ENCODE measurements at regions not wholly inside any gene's neighbourhood (a gene's known extent, or its start where the extent isn't known, plus 50 kb on each side); places are given as distances from the start of the nearest gene placed in this dataset.

DNA sequence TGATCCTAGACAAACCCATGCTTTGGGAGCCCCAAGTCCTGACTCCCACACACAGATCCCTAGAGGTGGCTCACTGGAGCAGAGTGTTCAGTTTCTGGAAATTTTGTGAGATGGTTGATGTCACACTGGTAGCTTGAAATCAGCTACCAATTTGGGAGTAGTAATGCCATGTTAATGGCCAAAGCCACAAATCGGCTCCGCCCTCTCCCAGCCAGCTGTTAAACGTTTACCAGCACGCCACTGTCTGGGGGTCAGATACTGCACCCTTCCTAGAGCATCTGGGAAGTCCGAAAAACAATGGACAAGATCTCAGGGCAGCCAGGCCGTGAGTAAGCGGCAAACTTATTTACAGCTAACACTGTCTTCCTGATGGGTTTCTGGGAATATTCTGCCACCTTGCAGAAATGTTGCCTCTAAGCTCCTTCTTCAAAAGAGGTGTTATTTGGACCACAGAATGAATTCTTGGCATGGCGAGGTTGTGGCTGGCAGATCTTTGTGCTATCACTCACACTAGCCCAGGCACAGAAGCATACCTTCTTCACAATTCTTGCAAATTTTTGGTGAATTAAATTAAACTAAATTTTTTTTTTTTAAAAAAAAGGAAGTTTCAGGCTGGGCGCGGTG lies 60.2 kb upstream of the FZD7 start:
- CTCF ChIA-PET, result no interaction called here
- Mint-ChIP-seq H3K27ac (no peak overlapping the region), H3K9me3 (no peaks in the 10 kb centered on the region), H3K27me3 (peaks cover 9% of the 10 kb centered on the region), H3K36me3 (ENCODE audit: low read depth) (no peaks in the 10 kb centered on the region), H3K4me3 (no peak overlapping the region), H3K4me1 (ENCODE audit: low read depth) (no peaks in the 10 kb centered on the region)
- intact Hi-C loops (cut with micrococcal nuclease), result no loop called here
- no peak for TF ChIP-seq CTCF (IDR thresholded peaks at IDR 0.05)
- POLR2A ChIA-PET, result interaction anchor here (0.6 to 1.5 kb wide), 2 partner anchors 13 to 507 kb away, joined by 3 read pairs; no protein-coding TSS in a partner anchor
- ATAC-seq, result no peak
- DNase-seq, result no peak

DNA sequence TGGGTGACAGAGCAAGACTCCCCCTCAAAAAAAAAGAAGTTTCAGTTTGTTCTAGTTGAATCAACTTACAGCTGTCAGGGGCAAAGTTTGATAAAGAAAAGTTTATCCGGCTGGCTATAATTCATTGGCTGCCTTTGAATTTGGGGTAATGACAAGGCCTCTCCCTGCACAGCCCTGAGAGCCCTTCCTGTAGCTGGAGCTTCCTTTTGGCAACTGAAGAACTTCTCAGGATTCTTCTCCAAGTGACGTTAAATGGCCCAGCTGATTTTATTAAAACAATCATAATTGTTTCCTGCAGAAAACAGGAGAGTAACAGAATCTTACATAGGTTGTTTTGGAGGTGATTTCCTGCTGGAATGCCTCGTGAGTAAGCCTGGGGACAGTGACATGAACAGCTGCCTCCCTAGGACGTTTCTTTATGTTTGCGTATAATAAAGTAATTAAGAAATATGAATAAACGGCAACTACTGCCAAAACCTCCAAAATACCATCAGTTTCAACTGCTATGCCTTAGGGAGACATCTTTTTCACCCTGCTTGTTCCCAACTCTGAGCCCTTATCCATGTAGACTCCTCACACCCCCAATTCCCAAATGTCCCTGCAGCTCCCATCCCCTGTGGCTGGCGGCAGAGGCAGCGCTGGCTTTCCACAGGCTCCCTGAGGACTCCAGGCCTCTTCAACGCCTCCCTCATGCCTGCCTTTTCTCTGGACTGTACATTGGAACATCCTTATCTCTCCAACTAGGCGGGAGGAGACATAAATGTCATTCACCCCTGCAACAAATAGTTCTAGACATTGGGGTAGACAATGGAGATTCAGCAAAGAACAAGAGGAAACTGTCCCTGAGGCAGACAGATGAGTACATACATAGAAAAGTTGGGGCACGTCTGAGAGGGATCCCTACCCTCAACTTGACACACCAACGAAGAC lies 59.2 kb upstream of the FZD7 start:
- Mint-ChIP-seq H3K9me3 (no peaks in the 10 kb centered on the region), H3K36me3 (ENCODE audit: low read depth) (no peaks in the 10 kb centered on the region), H3K4me3 (no peak overlapping the region), H3K27me3 (peaks cover 13% of the 10 kb centered on the region), H3K4me1 (ENCODE audit: low read depth) (no peaks in the 10 kb centered on the region), H3K27ac (no peak overlapping the region)
- ATAC-seq (no peak), DNase-seq (no peak)
- intact Hi-C loops (cut with micrococcal nuclease), result no loop called here
- POLR2A ChIA-PET, result interaction anchor here (0.6 kb wide), 1 partner anchor 508 kb away, joined by 3 read pairs; no protein-coding TSS in a partner anchor
- TF ChIP-seq CTCF (IDR thresholded peaks at IDR 0.05), result no peak
- CTCF ChIA-PET, result no interaction called here

- DNase-seq (no peak), ATAC-seq (no peak)
- no peak for TF ChIP-seq CTCF (IDR thresholded peaks at IDR 0.05)
- no peak overlapping the region for H3K4me3 Mint-ChIP-seq
- H3K36me3 Mint-ChIP-seq (ENCODE audit: low read depth), result no peaks in the 10 kb centered on the region
- intact Hi-C loops (cut with micrococcal nuclease), result no loop called here
- H3K9me3 Mint-ChIP-seq, result no peaks in the 10 kb centered on the region
- no peaks in the 10 kb centered on the region for H3K4me1 Mint-ChIP-seq (ENCODE audit: low read depth)
- H3K27me3 Mint-ChIP-seq, result peaks cover 13% of the 10 kb centered on the region
- CTCF ChIA-PET, result no interaction called here
- no peak overlapping the region for H3K27ac Mint-ChIP-seq
- POLR2A ChIA-PET, result no interaction called here
These were observed 58.2 kb upstream of the FZD7 start for GRCh38 chr2:201975434-201975833.

GRCh38 chr2:201975964-201976612 lies 57.6 kb upstream of the FZD7 start:
- Mint-ChIP-seq H3K27ac (no peak overlapping the region), H3K4me3 (no peak overlapping the region), H3K9me3 (no peaks in the 10 kb centered on the region), H3K27me3 (peaks cover 13% of the 10 kb centered on the region), H3K4me1 (ENCODE audit: low read depth) (no peaks in the 10 kb centered on the region), H3K36me3 (ENCODE audit: low read depth) (no peaks in the 10 kb centered on the region)
- intact Hi-C loops (cut with micrococcal nuclease), result no loop called here
- ATAC-seq (no peak), DNase-seq (no peak)
- TF ChIP-seq CTCF (IDR thresholded peaks at IDR 0.05), result no peak
- CTCF ChIA-PET, result interaction anchor here (1.0 kb wide), 1 partner anchor 10 kb away, joined by 3 read pairs; no protein-coding TSS in a partner anchor
- POLR2A ChIA-PET, result no interaction called here

All from activated CD8-positive, alpha-beta T cell treated with anti-CD3 and anti-CD28 coated beads for 36 hours (primary cell).